Activated CD8-positive, alpha-beta T cell treated with anti-CD3 and anti-CD28 coated beads, Interleukin-2, amount 10 ng/mL, durations not matched to agents 7 days and 5 days (primary cell): ENCODE measurements at regions not wholly inside any gene's neighbourhood (a gene's known extent, or its start where the extent isn't known, plus 50 kb on each side); places are given as distances from the start of the nearest gene placed in this dataset.

Experiments used
- ATAC-seq: fragments of 150-1000 bp; cut with Tn5 transposase; one replicate; pipeline ENCODE4 v1.10.0; 2021; ENCODE audit warnings: moderate library complexity
- CTCF ChIA-PET: fragments of 350-600 bp; sonication (Branson Sonifier 250); formaldehyde crosslinking; loops from one replicate; lab custom pipeline; 2021; ENCODE audit warnings: antibody characterized with exemption; lab: Charles Lee
- POLR2A ChIA-PET: fragments of 350-600 bp; sonication (Branson Sonifier 250); formaldehyde crosslinking; loops from one replicate; lab custom pipeline; 2021; ENCODE audit warnings: antibody characterized with exemption; lab: Charles Lee
- DNase-seq: peaks from one replicate; pipeline ENCODE4 v3.0.0-alpha.2; 2020
- H3K27ac Mint-ChIP-seq: one replicate; pipeline ENCODE4 v1.8.0; 2021; ENCODE audit warnings: mild to moderate bottlenecking, mixed read lengths
- H3K27me3 Mint-ChIP-seq: one replicate; pipeline ENCODE4 v1.8.0; 2021; ENCODE audit warnings: low read depth, mixed read lengths
- H3K36me3 Mint-ChIP-seq: one replicate; pipeline ENCODE4 v1.8.0; 2021; ENCODE audit warnings: low read depth, mixed read lengths
- H3K4me1 Mint-ChIP-seq: one replicate; pipeline ENCODE4 v1.8.0; 2021; ENCODE audit warnings: low read depth, mixed read lengths
- H3K4me3 Mint-ChIP-seq: one replicate; pipeline ENCODE4 v1.8.0; 2021; ENCODE audit warnings: mild to moderate bottlenecking, mixed read lengths
- H3K9me3 Mint-ChIP-seq: one replicate; pipeline ENCODE4 v1.8.0; 2022; ENCODE audit warnings: mixed read lengths; ENCODE audit not compliant: insufficient read depth

- Mint-ChIP-seq H3K27ac (no peak overlapping the region), H3K27me3 (no peaks in the 10 kb centered on the region), H3K36me3 (no peaks in the 10 kb centered on the region), H3K4me3 (no peak overlapping the region), H3K4me1 (no peaks in the 10 kb centered on the region), H3K9me3 (no peaks in the 10 kb centered on the region)
- ChIA-PET POLR2A (no interaction called here), CTCF (no interaction called here)
- DNase-seq (no peak), ATAC-seq (no peak)
Measured at GRCh38 chr12:28807535-28807934, 341.5 kb upstream of the FAR2 start.

DNA sequence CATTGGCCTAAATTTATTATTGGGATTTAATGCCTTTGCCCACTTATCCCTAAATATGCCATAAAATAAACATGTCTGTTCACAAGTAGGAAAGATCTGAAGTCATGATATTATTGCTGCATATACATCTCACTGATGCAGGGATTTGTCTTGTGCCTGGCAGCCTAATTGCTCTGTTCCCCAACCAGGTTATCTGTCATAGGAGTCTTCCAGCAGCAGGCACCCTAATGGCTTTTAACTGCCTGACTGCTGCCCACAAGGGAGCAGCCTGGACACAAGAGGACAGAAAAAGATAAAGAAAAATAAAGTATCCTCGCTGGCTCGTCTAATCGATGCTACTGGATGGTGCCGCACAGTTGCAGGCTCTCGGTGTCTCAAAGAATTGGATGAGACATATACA lies 337.6 kb upstream of the FAR2 start:
- CTCF ChIA-PET: no interaction called here
- no peaks in the 10 kb centered on the region for H3K9me3 Mint-ChIP-seq
- no peak overlapping the region for H3K4me3 Mint-ChIP-seq

DNA sequence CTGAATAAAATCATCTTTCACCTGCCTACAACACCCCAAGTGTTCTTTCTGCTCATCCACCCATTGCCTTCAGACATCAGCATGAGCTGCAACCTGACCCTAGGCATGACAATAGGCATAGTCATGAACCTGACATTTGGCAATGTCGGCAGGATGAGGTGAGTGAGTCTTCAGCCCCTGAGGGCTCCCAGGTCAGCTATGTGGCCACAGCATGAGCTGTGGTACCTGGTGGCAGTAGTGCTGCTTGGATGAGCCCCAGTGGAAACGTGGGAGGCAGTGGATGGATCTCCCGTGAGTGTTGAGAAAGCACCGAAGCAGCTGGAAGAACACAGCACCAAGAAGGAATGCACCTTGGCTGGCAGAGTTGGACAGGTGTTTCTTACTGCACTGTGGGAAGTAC lies 334.8 kb upstream of the FAR2 start:
- H3K27ac Mint-ChIP-seq: no peak overlapping the region
- ATAC-seq: no peak
- DNase-seq: no peak
- H3K4me3 Mint-ChIP-seq: no peak overlapping the region
- H3K36me3 Mint-ChIP-seq: no peaks in the 10 kb centered on the region
- no peaks in the 10 kb centered on the region for H3K4me1 Mint-ChIP-seq
- H3K27me3 Mint-ChIP-seq: no peaks in the 10 kb centered on the region
- no peaks in the 10 kb centered on the region for H3K9me3 Mint-ChIP-seq
- ChIA-PET CTCF (no interaction called here), POLR2A (no interaction called here)

More for the DNA sequence above, 337.6 kb upstream of the FAR2 start:
- Mint-ChIP-seq H3K27me3 (no peaks in the 10 kb centered on the region), H3K36me3 (no peaks in the 10 kb centered on the region), H3K4me1 (no peaks in the 10 kb centered on the region), H3K27ac (no peak overlapping the region)
- ATAC-seq (no peak), DNase-seq (no peak)
- POLR2A ChIA-PET: no interaction called here

DNA sequence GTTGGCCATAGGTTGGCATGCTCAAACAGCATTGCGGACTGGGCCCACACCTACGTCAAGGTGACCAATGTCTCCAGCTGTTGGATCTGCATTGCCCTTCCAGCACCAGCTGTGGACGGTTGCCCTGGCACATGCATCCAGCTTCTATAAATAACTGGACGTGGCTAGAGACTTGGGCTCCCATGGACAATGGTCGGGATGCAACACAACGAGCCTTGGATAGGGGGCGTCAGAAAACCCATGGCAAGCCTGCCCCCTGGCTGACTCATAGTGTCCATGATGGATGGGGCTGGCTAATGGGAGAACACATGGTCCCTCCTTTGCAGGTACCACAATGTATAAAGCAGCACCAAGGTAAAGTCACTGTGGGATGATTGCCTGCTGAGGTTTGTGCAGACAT lies 331.6 kb upstream of the FAR2 start:
- H3K4me3 Mint-ChIP-seq: no peak overlapping the region
- no peak overlapping the region for H3K27ac Mint-ChIP-seq
- ChIA-PET CTCF (no interaction called here), POLR2A (no interaction called here)
- no peaks in the 10 kb centered on the region for H3K36me3 Mint-ChIP-seq
- DNase-seq: no peak
- no peak for ATAC-seq
- no peaks in the 10 kb centered on the region for H3K4me1 Mint-ChIP-seq
- H3K27me3 Mint-ChIP-seq: no peaks in the 10 kb centered on the region
- no peaks in the 10 kb centered on the region for H3K9me3 Mint-ChIP-seq

GRCh38 chr12:28824193-28824846 lies 324.8 kb upstream of the FAR2 start:
- H3K27me3 Mint-ChIP-seq: no peaks in the 10 kb centered on the region
- no peak for DNase-seq
- POLR2A ChIA-PET: interaction anchor here (0.6 kb wide), 1 partner anchor 1249 kb away, joined by 3 read pairs; no protein-coding TSS in a partner anchor
- no peak overlapping the region for H3K4me3 Mint-ChIP-seq
- no peak for ATAC-seq
- H3K27ac Mint-ChIP-seq: no peak overlapping the region
- no peaks in the 10 kb centered on the region for H3K4me1 Mint-ChIP-seq
- H3K36me3 Mint-ChIP-seq: no peaks in the 10 kb centered on the region
- no peaks in the 10 kb centered on the region for H3K9me3 Mint-ChIP-seq
- CTCF ChIA-PET: no interaction called here

DNA sequence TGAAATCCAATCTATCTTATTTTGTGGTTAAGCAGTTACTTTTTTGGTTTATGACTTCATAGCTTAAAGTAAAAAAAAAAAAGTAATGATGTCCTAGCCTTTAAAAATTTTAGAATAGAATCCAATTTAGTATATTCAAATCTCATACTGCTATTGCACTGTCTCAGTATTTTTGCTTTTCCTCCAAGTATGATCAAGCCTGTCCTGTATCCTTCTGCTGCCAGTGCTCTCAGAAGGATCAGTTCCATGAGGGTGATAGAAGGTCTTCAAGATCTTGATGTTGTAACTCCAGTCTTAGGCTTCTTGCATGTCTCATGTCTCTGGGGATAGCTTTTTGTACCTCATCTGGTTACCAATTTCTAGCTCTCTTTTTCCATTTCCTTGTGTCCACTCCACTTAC lies 324.2 kb upstream of the FAR2 start:
- ATAC-seq: no peak
- no peak for DNase-seq
- no peaks in the 10 kb centered on the region for H3K27me3 Mint-ChIP-seq

DNA sequence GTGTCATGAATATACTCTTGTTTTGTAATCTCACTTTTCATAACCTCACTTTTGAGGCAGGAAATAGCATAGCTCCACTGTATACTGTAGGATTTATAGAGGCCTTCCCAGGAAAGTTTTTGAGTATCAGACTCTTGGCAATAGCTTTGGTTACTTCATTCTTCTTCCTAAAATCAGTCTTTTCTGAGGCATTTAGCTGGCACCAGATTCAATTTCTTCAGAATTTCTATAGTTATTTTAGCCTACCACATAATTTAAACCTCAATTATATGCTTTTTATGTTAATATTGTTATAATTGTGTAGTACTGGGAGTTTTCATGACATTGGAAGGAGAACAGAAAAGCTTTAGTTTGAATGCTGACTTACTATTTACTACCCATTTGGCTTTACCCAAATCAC lies 322.3 kb upstream of the FAR2 start:
- Mint-ChIP-seq H3K27ac (no peak overlapping the region), H3K36me3 (no peaks in the 10 kb centered on the region), H3K4me3 (no peak overlapping the region), H3K4me1 (no peaks in the 10 kb centered on the region), H3K9me3 (peaks cover 4% of the 10 kb centered on the region), H3K27me3 (no peaks in the 10 kb centered on the region)
- ChIA-PET POLR2A (no interaction called here), CTCF (no interaction called here)
- ATAC-seq (no peak), DNase-seq (no peak)

More for the DNA sequence above, 324.2 kb upstream of the FAR2 start:
- H3K36me3 Mint-ChIP-seq: no peaks in the 10 kb centered on the region
- H3K4me1 Mint-ChIP-seq: no peaks in the 10 kb centered on the region
- ChIA-PET POLR2A (interaction anchor here (0.6 kb wide), 1 partner anchor 1249 kb away, joined by 3 read pairs; no protein-coding TSS in a partner anchor), CTCF (no interaction called here)
- no peak overlapping the region for H3K4me3 Mint-ChIP-seq
- no peaks in the 10 kb centered on the region for H3K9me3 Mint-ChIP-seq
- H3K27ac Mint-ChIP-seq: no peak overlapping the region

GRCh38 chr12:28827861-28828260 lies 321.2 kb upstream of the FAR2 start:
- H3K4me3 Mint-ChIP-seq: no peak overlapping the region
- ATAC-seq (no peak), DNase-seq (no peak)
- no peaks in the 10 kb centered on the region for H3K4me1 Mint-ChIP-seq
- no peaks in the 10 kb centered on the region for H3K27me3 Mint-ChIP-seq
- ChIA-PET CTCF (no interaction called here), POLR2A (no interaction called here)
- H3K27ac Mint-ChIP-seq: no peak overlapping the region
- no peaks in the 10 kb centered on the region for H3K36me3 Mint-ChIP-seq
- peaks cover 4% of the 10 kb centered on the region for H3K9me3 Mint-ChIP-seq

- no peak for ATAC-seq
- no peak overlapping the region for H3K4me3 Mint-ChIP-seq
- H3K4me1 Mint-ChIP-seq: no peaks in the 10 kb centered on the region
- DNase-seq: no peak
- H3K27me3 Mint-ChIP-seq: no peaks in the 10 kb centered on the region
- CTCF ChIA-PET: no interaction called here
- no peaks in the 10 kb centered on the region for H3K36me3 Mint-ChIP-seq
- POLR2A ChIA-PET: no interaction called here
- peaks cover 4% of the 10 kb centered on the region for H3K9me3 Mint-ChIP-seq
- no peak overlapping the region for H3K27ac Mint-ChIP-seq
Measured at GRCh38 chr12:28828318-28828717, 320.8 kb upstream of the FAR2 start.

DNA sequence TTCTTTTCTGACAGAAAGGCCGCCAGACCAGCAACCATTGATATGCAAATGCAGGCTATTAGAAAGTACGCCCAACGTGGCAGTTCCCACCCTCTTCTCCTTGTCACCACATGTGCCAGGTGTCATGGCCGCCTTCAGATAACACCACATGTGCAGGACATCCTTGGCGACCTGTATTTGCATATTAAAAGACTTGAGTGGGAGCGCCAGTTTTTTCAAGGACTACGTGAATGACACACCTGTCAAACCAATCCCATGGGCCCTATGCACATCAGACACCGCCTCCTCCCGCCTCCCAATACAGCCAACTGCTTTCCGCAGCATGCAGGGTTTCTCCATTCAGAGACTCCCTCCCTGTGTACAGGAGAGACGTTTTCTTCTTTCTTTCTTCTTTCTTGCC lies 318.6 kb upstream of the FAR2 start:
- no peaks in the 10 kb centered on the region for H3K4me1 Mint-ChIP-seq
- peaks cover 4% of the 10 kb centered on the region for H3K9me3 Mint-ChIP-seq
- H3K36me3 Mint-ChIP-seq: no peaks in the 10 kb centered on the region
- H3K27ac Mint-ChIP-seq: no peak overlapping the region
- POLR2A ChIA-PET: no interaction called here
- H3K4me3 Mint-ChIP-seq: no peak overlapping the region
- CTCF ChIA-PET: no interaction called here
- no peak for ATAC-seq
- no peaks in the 10 kb centered on the region for H3K27me3 Mint-ChIP-seq
- no peak for DNase-seq

GRCh38 chr12:28844718-28845117 lies 304.4 kb upstream of the FAR2 start:
- ATAC-seq: no peak
- CTCF ChIA-PET: no interaction called here

DNA sequence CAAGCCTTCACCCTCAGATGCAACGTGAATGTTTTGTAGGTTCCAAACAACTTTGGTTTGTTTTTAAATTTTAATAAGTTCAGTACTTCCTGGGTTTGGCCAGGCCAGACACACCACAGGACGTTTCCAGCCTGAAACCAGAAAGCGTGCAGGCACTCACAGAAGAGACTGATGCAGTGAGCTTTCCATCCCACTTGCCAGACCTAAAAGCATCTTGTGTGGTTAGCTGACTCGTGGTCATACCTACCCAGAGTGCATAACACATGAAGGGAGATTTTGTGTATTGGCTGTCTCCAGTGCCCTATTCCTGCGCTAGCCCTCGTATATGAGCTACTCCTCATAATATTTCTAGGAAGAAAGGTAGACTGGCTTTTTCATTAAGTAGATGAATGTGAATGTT lies 297.3 kb upstream of the FAR2 start:
- H3K4me1 Mint-ChIP-seq: no peaks in the 10 kb centered on the region
- ChIA-PET POLR2A (no interaction called here), CTCF (no interaction called here)
- ATAC-seq: no peak
- DNase-seq: no peak
- no peaks in the 10 kb centered on the region for H3K9me3 Mint-ChIP-seq
- no peak overlapping the region for H3K27ac Mint-ChIP-seq
- no peaks in the 10 kb centered on the region for H3K36me3 Mint-ChIP-seq
- H3K4me3 Mint-ChIP-seq: no peak overlapping the region
- no peaks in the 10 kb centered on the region for H3K27me3 Mint-ChIP-seq

More at GRCh38 chr12:28844718-28845117, 304.4 kb upstream of the FAR2 start:
- no peaks in the 10 kb centered on the region for H3K27me3 Mint-ChIP-seq
- no peak overlapping the region for H3K27ac Mint-ChIP-seq
- no peaks in the 10 kb centered on the region for H3K36me3 Mint-ChIP-seq
- DNase-seq: no peak
- no peaks in the 10 kb centered on the region for H3K4me1 Mint-ChIP-seq
- H3K9me3 Mint-ChIP-seq: no peaks in the 10 kb centered on the region
- POLR2A ChIA-PET: no interaction called here
- H3K4me3 Mint-ChIP-seq: no peak overlapping the region

DNA sequence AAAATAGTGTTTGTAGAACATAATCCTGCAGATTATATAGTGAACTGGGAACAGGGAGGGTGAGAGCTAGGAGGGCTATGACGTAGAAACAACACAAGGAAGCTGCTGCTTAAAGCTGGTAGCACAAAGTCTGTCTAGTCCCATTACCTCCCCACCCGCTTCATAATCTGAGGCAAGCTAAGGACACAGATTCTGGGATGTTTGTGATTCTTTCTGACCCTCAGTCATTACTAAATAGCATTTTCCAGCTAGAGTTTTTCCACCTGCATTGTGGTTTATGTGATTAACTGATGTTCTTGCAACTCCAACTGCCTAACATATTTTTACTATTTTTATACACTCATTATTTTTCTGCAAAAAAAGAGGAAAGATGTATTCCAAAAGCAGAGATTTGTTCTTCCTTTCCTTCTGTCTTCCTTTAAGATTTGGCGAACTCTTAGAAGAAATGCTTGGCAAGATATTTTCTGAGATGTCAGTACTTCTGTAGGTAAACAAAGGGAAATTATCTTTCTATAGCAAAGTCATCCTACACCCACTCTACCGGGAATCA lies 293.2 kb upstream of the FAR2 start:
- Mint-ChIP-seq H3K36me3 (no peaks in the 10 kb centered on the region), H3K9me3 (no peaks in the 10 kb centered on the region), H3K27me3 (no peaks in the 10 kb centered on the region), H3K4me1 (no peaks in the 10 kb centered on the region), H3K4me3 (no peak overlapping the region), H3K27ac (no peak overlapping the region)
- no peak for DNase-seq
- ChIA-PET CTCF (no interaction called here), POLR2A (no interaction called here)
- no peak for ATAC-seq
